AG04449 (cell line): ENCODE measurements at regions not wholly inside any gene's neighbourhood (a gene's known extent, or its start where the extent isn't known, plus 50 kb on each side); places are given as distances from the start of the nearest gene placed in this dataset.
A peak's percentile ranks its signal among the peaks of the same experiment; 100 is the strongest.

ENCODE experiments used
- CTCF ChIA-PET: fragments of 350-600 bp; formaldehyde crosslinking; extraction: SDS; loops from one replicate; lab custom pipeline; 2021; ENCODE audit warnings: antibody characterized with exemption; lab: Yijun Ruan, JAX
- POLR2A ChIA-PET: fragments of 400-600, 350-600 bp; formaldehyde crosslinking; extraction: SDS; loops from one replicate; lab custom pipeline; 2020; ENCODE audit warnings: antibody characterized with exemption, inconsistent platforms; lab: Yijun Ruan, JAX
- DNase-seq: peaks from one replicate; pipeline ENCODE4 v3.0.0-alpha.2; 2010; ENCODE audit warnings: low read depth, low spot score
- H3K4me3 ChIP-seq: 2 replicates; pipeline ENCODE4 v1.5.1; 2011; ENCODE audit warnings: low read depth, mild to moderate bottlenecking, control low read depth, low read length
- TF ChIP-seq, protein P1 (sequence below): IDR thresholded peaks from one replicate; pipeline ENCODE4 v1.5.1; 2011; ENCODE audit warnings: mild to moderate bottlenecking, moderate library complexity, low read length, control low read depth, inconsistent platforms; ENCODE audit not compliant: insufficient read depth; ENCODE audit errors: missing control alignments

- H3K4me3 ChIP-seq, result no peak overlapping the region
- ChIA-PET CTCF (interaction anchor here (1.4 kb wide), 1 partner anchor 574 kb away, joined by 3 read pairs; no protein-coding TSS in a partner anchor), POLR2A (no interaction called here)
- TF ChIP-seq, protein P1, sequence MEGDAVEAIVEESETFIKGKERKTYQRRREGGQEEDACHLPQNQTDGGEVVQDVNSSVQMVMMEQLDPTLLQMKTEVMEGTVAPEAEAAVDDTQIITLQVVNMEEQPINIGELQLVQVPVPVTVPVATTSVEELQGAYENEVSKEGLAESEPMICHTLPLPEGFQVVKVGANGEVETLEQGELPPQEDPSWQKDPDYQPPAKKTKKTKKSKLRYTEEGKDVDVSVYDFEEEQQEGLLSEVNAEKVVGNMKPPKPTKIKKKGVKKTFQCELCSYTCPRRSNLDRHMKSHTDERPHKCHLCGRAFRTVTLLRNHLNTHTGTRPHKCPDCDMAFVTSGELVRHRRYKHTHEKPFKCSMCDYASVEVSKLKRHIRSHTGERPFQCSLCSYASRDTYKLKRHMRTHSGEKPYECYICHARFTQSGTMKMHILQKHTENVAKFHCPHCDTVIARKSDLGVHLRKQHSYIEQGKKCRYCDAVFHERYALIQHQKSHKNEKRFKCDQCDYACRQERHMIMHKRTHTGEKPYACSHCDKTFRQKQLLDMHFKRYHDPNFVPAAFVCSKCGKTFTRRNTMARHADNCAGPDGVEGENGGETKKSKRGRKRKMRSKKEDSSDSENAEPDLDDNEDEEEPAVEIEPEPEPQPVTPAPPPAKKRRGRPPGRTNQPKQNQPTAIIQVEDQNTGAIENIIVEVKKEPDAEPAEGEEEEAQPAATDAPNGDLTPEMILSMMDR, result no peak
- DNase-seq, result peak; percentile 89
Observed at GRCh38 chr10:31261511-31262311, 57.3 kb upstream of the ZEB1 start.

- TF ChIP-seq, protein P1, result no peak
- DNase-seq, result peak; percentile 51
- POLR2A ChIA-PET, result no interaction called here
- H3K4me3 ChIP-seq, result no peak overlapping the region
- CTCF ChIA-PET, result interaction anchor here (1.4 kb wide), 1 partner anchor 575 kb away, joined by 3 read pairs; no protein-coding TSS in a partner anchor
Observed at GRCh38 chr10:31262672-31263071, 56.3 kb upstream of the ZEB1 start.

DNA sequence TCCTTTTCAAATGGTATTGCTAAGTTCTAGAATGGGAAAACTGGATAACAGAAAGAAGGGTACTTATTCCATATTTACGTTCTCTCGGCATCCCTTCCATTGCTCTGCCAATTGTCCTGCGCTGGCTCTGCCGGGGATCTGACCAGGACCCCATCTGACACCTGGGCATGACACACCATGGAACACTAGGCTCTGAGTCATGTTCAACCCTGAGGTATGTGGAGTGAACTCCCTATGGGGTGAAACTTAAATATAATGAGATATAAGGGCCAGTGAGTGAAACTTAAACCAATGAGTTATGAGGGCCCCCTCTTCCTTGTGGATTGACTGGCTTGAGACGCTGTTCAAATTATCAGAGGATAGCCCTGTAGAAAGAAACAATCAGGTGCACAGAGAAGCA is 55.1 kb upstream of the ZEB1 start:
- no peak overlapping the region for H3K4me3 ChIP-seq
- ChIA-PET CTCF (no interaction called here), POLR2A (no interaction called here)
- TF ChIP-seq, protein P1, result no peak
- DNase-seq, result no peak

GRCh38 chr10:31268444-31269303 is 50.3 kb upstream of the ZEB1 start:
- TF ChIP-seq, protein P1, result no peak
- POLR2A ChIA-PET, result no interaction called here
- CTCF ChIA-PET, result no interaction called here
- no peak overlapping the region for H3K4me3 ChIP-seq
- no peak for DNase-seq
